ENCODE measurements at regions not wholly inside any gene's neighbourhood (a gene's known extent, or its start where the extent isn't known, plus 50 kb on each side); places are given as distances from the start of the nearest gene placed in this dataset.

GRCh38 chr18:67305466-67305865 lies 211.1 kb downstream of the DSEL start:
- no peak for DNase-seq (ENCODE audit: low read depth)
- H3K4me3 ChIP-seq (ENCODE audit: low read depth, low read length) = no peak overlapping the region

DNA sequence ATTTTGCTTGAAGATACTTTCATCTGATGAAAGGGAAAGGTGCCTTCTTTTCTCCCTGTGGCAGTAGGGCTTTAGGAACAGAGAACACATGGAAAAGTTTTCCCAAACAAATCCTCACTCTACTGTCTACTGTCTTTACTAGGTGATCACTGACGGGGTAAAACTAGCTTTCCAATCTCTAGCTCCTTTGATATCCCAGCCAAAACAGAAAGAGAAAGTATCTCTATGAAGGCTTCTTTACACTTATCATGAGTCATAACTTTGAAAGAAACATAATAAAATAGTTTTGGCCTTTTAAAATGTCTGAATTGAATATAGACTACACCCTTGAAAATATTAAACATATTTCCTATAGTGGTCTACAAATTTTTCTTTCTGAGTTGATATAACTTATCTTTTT lies 214.5 kb downstream of the DSEL start:
- DNase-seq (ENCODE audit: low read depth) = no peak
- no peak overlapping the region for H3K4me3 ChIP-seq (ENCODE audit: low read depth, low read length)

GRCh38 chr18:67301592-67301991 lies 214.9 kb downstream of the DSEL start:
- no peak for DNase-seq (ENCODE audit: low read depth)
- no peak overlapping the region for H3K4me3 ChIP-seq (ENCODE audit: low read depth, low read length)

- no peak overlapping the region for H3K4me3 ChIP-seq (ENCODE audit: low read depth, low read length)
- DNase-seq (ENCODE audit: low read depth) = no peak
Measured at GRCh38 chr18:67300498-67300897, 216.0 kb downstream of the DSEL start.

- no peak overlapping the region for H3K4me3 ChIP-seq (ENCODE audit: low read depth, low read length)
Measured at GRCh38 chr18:67292814-67293213, 223.7 kb downstream of the DSEL start.

GRCh38 chr18:67290421-67290820 lies 226.1 kb downstream of the DSEL start:
- no peak for DNase-seq (ENCODE audit: low read depth)
- H3K4me3 ChIP-seq (ENCODE audit: low read depth, low read length) = no peak overlapping the region

More at GRCh38 chr18:67292814-67293213, 223.7 kb downstream of the DSEL start:
- no peak for DNase-seq (ENCODE audit: low read depth)

DNA sequence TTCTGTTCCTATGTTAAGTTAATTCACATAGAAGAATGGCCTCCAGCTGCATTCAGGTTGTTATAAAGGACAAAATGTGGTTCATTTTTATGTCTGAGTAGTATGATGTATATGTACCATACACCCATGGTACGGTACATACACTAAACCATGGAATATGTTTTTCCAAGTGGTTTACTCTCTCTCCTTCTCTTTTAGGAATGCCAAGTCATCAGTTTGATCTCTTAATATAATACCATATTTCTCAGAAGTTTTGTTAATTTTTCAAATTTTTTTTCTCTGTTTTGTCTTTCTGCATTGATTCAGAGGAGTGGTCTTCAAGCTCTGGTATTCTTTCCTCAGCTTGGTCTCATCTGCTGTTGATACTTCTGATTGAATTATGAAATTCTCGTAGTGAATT lies 230.9 kb downstream of the DSEL start:
- no peak overlapping the region for H3K4me3 ChIP-seq (ENCODE audit: low read depth, low read length)
- DNase-seq (ENCODE audit: low read depth) = no peak

- no peak overlapping the region for H3K4me3 ChIP-seq (ENCODE audit: low read depth, low read length)
- peak; percentile 69 for DNase-seq (ENCODE audit: low read depth)
Measured at GRCh38 chr18:67282796-67283195, 233.7 kb downstream of the DSEL start.

- no peak overlapping the region for H3K4me3 ChIP-seq (ENCODE audit: low read depth, low read length)
- DNase-seq (ENCODE audit: low read depth) = no peak
Measured at GRCh38 chr18:67281746-67282145, 234.8 kb downstream of the DSEL start.

DNA sequence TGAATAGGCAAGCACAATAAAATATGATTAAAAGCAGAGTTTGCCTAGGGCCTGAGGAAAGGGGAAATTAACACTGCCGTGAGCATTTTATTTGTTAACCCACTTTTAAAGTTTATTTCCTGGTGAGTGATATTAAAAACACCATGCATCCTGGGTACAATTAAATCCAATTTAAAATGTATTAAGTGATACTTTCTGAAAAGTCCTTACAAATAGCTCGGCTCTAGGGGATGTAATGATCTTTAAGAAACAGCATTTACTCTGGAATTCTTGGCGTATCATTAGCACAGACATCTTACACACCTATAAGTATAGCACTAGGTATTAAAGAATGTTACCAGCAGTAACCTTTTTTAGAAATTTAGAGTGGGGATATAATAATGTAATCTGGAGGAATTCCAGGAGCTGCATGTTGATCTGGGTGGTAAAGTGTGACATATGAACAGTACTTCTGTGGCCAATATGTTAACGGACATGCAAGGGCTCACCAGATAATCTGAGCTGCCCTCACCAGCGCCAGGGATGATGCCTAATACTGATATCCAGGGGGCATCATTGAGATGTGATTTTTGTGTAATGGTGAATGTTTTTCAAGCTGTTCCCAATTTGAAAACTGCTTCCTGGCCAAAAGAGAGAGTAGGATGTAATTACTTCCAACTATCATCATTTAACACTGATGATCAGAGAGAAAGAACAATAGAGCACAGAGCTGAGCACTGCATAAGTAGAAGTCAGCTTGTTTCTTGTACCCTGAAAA lies 235.9 kb downstream of the DSEL start:
- no peak for DNase-seq (ENCODE audit: low read depth)

DNA sequence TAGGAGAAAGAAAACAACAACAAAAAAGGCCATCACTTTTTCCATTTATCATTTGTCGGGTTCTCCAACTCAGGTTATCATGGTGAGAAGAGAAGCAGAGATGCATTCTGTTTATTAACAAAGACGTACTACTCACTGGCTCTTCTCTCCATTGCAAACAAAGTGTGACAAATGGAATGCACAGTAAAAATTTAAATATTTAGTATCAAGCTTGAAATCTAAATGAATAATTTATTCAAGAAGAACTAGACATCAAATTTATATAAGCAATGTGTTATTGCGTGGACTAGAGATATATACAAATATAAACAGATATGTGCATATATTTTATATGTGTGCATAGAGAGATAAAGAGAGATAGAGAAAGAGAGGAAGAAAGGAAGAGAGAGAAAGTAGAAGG lies 236.5 kb downstream of the DSEL start:
- no peak overlapping the region for H3K4me3 ChIP-seq (ENCODE audit: low read depth, low read length)
- no peak for DNase-seq (ENCODE audit: low read depth)

More for the DNA sequence above, 235.9 kb downstream of the DSEL start:
- H3K4me3 ChIP-seq (ENCODE audit: low read depth, low read length) = no peak overlapping the region

DNA sequence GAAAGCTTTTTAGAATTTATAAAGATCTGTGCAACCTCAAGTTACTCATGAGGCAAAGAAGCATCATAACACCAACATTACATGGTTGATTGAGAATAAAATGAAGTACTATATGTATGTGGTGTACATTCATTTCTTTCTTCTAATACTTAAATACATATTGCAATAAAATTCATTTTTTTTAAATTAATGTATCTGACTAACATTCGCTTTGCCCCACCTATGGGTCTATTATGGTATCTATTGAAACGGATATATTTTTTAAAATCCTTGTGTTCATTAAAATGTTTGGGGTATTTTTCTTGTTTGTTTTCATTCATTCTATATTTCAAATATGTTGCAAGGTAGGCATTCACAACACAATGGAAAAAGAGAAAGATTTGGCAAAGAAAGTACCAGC lies 237.5 kb downstream of the DSEL start:
- DNase-seq (ENCODE audit: low read depth) = no peak
- H3K4me3 ChIP-seq (ENCODE audit: low read depth, low read length) = no peak overlapping the region

DNA sequence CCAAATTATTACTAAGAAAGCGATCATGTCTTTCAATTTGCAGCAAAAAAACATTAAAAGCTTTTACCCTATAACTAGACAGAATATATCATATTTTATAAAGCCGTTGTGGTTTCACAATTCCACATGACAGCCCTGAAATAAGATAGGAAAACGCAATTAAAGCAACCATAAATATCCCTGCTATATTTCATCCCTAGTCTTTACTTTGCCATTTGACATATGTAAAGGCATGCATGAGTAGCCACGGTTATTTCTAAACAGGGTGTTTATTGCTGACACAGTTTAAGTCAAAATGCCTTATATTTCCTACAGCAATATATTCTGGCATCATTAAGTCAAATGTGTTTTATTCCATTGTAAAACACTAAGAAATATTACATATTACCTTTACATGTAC lies 239.9 kb downstream of the DSEL start:
- DNase-seq (ENCODE audit: low read depth) = no peak
- no peak overlapping the region for H3K4me3 ChIP-seq (ENCODE audit: low read depth, low read length)

GRCh38 chr18:67273288-67273687 lies 243.2 kb downstream of the DSEL start:
- DNase-seq (ENCODE audit: low read depth) = no peak
- no peak overlapping the region for H3K4me3 ChIP-seq (ENCODE audit: low read depth, low read length)

DNA sequence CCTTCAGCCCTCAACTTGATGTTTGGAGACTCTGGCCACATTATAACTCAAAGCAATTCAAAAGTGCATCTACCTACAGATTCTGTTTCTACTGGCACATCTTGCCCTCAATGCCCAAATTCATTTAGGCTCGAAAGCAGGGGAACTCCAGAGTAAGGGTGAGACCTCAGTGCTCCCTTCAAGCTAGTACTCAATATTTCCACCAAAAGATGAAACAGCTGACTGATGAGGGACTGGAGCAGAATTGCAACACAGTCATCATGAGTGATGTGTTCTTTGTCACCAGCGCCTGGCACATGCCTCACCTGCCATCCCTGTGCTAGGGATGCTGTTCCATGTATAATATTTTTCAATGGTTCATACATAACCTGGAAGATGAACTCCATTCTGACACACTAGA lies 247.3 kb downstream of the DSEL start:
- no peak for DNase-seq (ENCODE audit: low read depth)
- no peak overlapping the region for H3K4me3 ChIP-seq (ENCODE audit: low read depth, low read length)

DNA sequence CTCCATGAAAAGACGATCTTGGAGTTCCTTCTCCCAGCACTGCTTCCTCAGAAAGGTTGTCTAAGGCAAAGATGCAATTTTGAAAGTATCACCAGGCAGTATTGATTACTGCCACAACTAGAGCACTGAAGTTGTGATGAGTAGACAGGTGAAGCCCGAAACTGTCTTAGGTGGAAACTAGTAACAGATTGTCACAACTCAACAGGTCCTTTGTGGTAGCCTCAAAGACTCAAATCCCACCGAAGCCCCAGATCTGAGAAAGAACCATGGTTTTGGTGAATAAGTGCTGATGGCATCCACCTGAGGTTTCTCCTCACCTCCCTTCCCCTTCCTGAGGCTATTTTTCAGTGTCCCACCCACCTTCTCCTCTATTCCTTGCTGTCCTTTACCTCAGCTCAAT lies 248.0 kb downstream of the DSEL start:
- no peak overlapping the region for H3K4me3 ChIP-seq (ENCODE audit: low read depth, low read length)
- DNase-seq (ENCODE audit: low read depth) = no peak

DNA sequence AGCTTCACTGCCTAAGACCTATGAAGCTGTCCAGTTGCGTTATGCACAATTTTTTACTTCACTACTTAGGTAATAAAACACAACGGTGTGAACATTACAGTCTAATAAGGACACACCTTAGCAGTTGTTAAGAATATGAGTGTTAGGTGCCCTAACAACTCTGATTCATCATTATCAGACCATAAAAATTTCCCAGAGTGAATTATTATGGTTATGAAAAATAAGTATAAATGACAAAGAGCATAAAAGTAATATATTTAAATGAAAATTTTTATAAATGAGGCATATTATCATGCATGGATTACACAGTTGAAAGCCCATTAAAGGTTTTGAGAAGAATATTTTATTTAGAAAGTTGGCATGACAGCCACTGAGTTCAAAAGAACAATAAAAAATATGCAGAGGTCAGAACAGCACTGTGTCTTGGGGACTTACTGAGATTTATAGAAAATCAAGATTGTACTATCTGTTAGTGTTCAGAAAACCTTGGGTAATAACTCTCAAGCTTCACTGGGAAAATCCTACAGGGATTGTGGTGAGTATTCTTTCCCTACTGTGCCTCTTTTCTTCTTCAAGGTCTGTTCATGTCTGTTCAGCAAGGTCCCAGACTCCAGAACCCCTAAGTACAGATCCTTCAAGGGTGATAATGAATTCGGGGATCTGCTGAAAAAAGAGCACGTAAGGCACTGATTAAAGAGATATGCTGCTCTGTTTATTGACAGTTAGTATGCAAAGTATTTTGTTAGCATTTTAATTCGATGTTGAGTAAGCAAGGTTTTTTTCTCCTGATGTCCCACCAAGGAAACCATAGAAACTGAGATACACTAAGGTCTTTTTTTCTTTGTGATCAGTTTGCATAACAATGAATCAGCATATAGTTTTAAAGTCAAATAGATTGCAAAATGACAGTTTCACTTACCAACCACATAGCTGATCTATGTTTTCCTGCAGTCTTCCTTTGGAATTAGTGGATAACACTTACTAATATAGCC lies 250.0 kb downstream of the DSEL start:
- DNase-seq (ENCODE audit: low read depth) = peak; percentile 55
- H3K4me3 ChIP-seq (ENCODE audit: low read depth, low read length) = no peak overlapping the region

DNA sequence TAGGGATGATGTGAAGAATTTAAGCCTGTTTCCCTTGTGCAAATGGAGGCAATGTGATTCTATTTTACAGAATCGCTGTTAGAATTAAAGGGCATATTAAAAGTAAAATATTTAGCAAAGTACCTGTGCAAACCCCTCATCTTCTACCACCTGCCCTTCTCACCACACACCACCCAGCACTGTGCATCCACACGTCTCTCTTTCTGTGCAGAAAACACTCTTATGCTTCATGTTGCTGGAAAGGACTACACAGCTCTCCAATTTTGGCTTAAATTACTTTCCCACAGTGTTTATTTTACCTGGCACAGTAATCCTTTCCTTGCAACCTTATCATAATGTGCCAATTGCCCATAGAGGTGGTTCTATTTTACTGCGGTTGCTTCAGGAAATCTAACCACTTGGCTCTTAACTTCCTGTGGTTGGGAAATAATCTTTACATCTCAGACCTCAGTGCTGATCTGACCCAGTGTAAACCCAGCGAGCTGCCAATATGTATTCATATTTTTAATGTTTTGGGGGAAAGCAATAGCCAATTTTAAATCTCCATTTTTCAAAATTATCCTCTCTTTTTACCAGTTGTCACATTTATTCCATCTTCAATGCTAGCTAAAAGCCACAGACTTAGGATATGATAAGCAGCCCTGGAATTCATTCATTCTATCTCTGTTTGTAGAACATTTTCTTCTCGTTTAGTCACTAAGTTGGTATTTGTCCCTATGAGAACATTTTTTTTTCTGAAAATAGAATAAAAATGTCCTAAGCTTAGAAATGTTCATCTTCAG lies 250.9 kb downstream of the DSEL start:
- peak; percentile 67 for DNase-seq (ENCODE audit: low read depth)
- no peak overlapping the region for H3K4me3 ChIP-seq (ENCODE audit: low read depth, low read length)

- DNase-seq (ENCODE audit: low read depth) = no peak
- H3K4me3 ChIP-seq (ENCODE audit: low read depth, low read length) = no peak overlapping the region
Measured at GRCh38 chr18:67261931-67262552, 254.5 kb downstream of the DSEL start.

All from skeletal muscle cell (primary cell).